A673 (cell line): ENCODE measurements at regions not wholly inside any gene's neighbourhood (a gene's known extent, or its start where the extent isn't known, plus 50 kb on each side); places are given as distances from the start of the nearest gene placed in this dataset.

Experiments
- BruUV-seq: library from RNA; stranded (reverse); fragments of 400-500 nt; replicated peaks from 2 replicates; lab custom pipeline; 2021; lab: Mats Ljungman, UMichigan
- CTCF ChIA-PET: fragments of 300-600 bp; sonication (Branson Sonifier 250); formaldehyde crosslinking; loops from one replicate; lab custom pipeline; 2022; ENCODE audit warnings: antibody characterized with exemption; lab: Charles Lee
- POLR2A ChIA-PET: fragments of 300-600 bp; sonication (Branson Sonifier 250); formaldehyde crosslinking; loops from one replicate; lab custom pipeline; 2022; ENCODE audit warnings: antibody characterized with exemption; ENCODE audit not compliant: low non-redundant PET; lab: Charles Lee
- DNase-seq: peaks from one replicate; pipeline ENCODE4 v3.0.0-alpha.2; 2015; ENCODE audit warnings: low spot score
- H3K27ac ChIP-seq: fragments of 200-600 bp; sonication (generic); 2 replicates; pipeline ENCODE4 v1.5.1; 2016; ENCODE audit warnings: mixed run types, low read depth, mild to moderate bottlenecking, mixed read lengths, antibody characterized with exemption, low read length; ENCODE audit not compliant: poor library complexity, severe bottlenecking
- H3K27me3 ChIP-seq: fragments of 200-600 bp; sonication (generic); replicated peaks from 2 replicates; pipeline ENCODE4 v1.6.1; 2017; ENCODE audit warnings: mixed run types, low read depth, mild to moderate bottlenecking, mixed read lengths, antibody characterized with exemption, low read length; ENCODE audit not compliant: insufficient read depth, poor library complexity
- H3K36me3 ChIP-seq: fragments of 200-600 bp; sonication (generic); 2 replicates; pipeline ENCODE4 v1.6.1; 2016; ENCODE audit warnings: mixed run types, mild to moderate bottlenecking, mixed read lengths, antibody characterized with exemption, low read length; ENCODE audit not compliant: insufficient read depth, poor library complexity, severe bottlenecking
- H3K4me1 ChIP-seq: fragments of 200-600 bp; sonication (generic); 2 replicates; pipeline ENCODE4 v1.6.1; 2017; ENCODE audit warnings: mixed run types, mild to moderate bottlenecking, mixed read lengths, antibody characterized with exemption, low read length; ENCODE audit not compliant: insufficient read depth, poor library complexity, severe bottlenecking
- H3K4me3 ChIP-seq: fragments of 200-600 bp; sonication (generic); 2 replicates; pipeline ENCODE4 v1.5.1; 2016; ENCODE audit warnings: low read depth, mixed run types, mild to moderate bottlenecking, mixed read lengths, low read length; ENCODE audit not compliant: poor library complexity, severe bottlenecking
- H3K9me3 ChIP-seq: fragments of 200-600 bp; sonication (generic); 2 replicates; pipeline ENCODE4 v1.6.1; 2016; ENCODE audit warnings: mixed run types, low read depth, mild to moderate bottlenecking, mixed read lengths, antibody characterized with exemption, low read length; ENCODE audit not compliant: poor library complexity, severe bottlenecking
- CTCF ChIP-seq: fragments of 300-800, 200-600 bp; sonication (generic); conservative IDR thresholded peaks from 2 replicates; pipeline ENCODE4 v1.5.1; 2017; ENCODE audit warnings: low read depth, mild to moderate bottlenecking, antibody characterized with exemption, low read length, moderate library complexity, mixed read lengths
- EZH2 ChIP-seq: fragments of 200-600 bp; sonication (generic); IDR thresholded peaks from 2 replicates; pipeline ENCODE4 v1.6.1; 2017; ENCODE audit warnings: borderline replicate concordance, low read depth, mild to moderate bottlenecking, mixed read lengths, antibody characterized with exemption, low read length; ENCODE audit not compliant: poor library complexity, severe bottlenecking
- intact Hi-C: fragments of 100-400 bp; cut with micrococcal nuclease; formaldehyde crosslinking; loops from one replicate; pipeline ENCODE4 v1.10.0; 2022; ENCODE audit not compliant: unreplicated experiment

- intact Hi-C loops, result loop anchor here (5.0 kb wide), 1 partner anchor 1740 kb away; no protein-coding TSS in a partner anchor
- peak; percentile 34 for DNase-seq
- POLR2A ChIA-PET, result no interaction called here
- H3K36me3 ChIP-seq, result no peaks in the 10 kb centered on the region
- no peaks in the 10 kb centered on the region for H3K9me3 ChIP-seq
- H3K27ac ChIP-seq, result no peak overlapping the region
- no peaks in the 10 kb centered on the region for H3K4me1 ChIP-seq
- TF ChIP-seq EZH2 (no peak), CTCF (peak; percentile 64)
- CTCF ChIA-PET, result interaction anchor here (0.7 to 2.1 kb wide), 2 partner anchors 92 to 635 kb away, joined by 3 to 7 read pairs; no protein-coding TSS in a partner anchor
- BruUV-seq, result no TSS peak
- H3K4me3 ChIP-seq, result no peak overlapping the region
- no peaks in the 10 kb centered on the region for H3K27me3 ChIP-seq
Observed at GRCh38 chr10:108112218-108112617, 947.7 kb upstream of the SORCS1 start.

DNA sequence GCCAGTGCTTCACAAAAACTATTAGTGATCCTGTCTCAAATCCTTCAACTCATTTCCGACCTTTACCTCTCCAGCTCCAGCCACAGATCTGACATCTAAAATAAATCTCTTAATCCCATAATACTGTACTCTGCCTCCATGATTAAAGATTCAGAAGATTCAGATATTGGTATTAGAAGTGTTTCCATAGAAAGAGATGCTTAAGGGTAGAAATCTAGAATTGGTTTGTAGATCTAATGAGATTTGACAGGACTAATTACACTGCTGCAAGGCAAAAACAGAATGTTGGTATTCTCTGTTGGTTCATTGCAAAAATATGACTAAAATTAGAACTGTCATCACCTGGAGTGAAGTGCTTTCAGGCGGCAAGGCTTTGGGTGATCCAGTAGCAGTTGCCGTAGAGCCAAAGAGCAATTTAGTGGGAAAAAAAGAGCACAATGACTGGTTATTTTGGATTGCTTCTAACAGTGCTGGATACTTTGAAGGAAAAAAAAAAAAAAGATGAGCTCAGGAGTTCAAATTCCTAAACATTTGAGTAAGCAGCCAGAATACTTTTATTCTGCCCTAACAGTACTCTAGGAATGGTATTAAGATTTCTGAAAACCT, 940.1 kb upstream of the SORCS1 start:
- no peak for DNase-seq
- POLR2A ChIA-PET, result no interaction called here
- TF ChIP-seq CTCF (no peak), EZH2 (no peak)
- Histone ChIP-seq H3K27ac (no peak overlapping the region), H3K36me3 (no peaks in the 10 kb centered on the region), H3K9me3 (no peaks in the 10 kb centered on the region), H3K27me3 (no peaks in the 10 kb centered on the region), H3K4me1 (no peaks in the 10 kb centered on the region), H3K4me3 (no peak overlapping the region)
- intact Hi-C loops, result no loop called here
- BruUV-seq, result no TSS peak
- CTCF ChIA-PET, result no interaction called here

GRCh38 chr10:108097258-108097657, 932.8 kb upstream of the SORCS1 start:
- Histone ChIP-seq H3K4me3 (no peak overlapping the region), H3K27ac (no peak overlapping the region), H3K36me3 (no peaks in the 10 kb centered on the region), H3K27me3 (no peaks in the 10 kb centered on the region), H3K9me3 (no peaks in the 10 kb centered on the region), H3K4me1 (no peaks in the 10 kb centered on the region)
- TF ChIP-seq CTCF (no peak), EZH2 (no peak)
- POLR2A ChIA-PET, result no interaction called here
- DNase-seq, result no peak
- intact Hi-C loops, result no loop called here
- CTCF ChIA-PET, result no interaction called here
- BruUV-seq, result no TSS peak
